ENCODE measurements at regions not wholly inside any gene's neighbourhood (a gene's known extent, or its start where the extent isn't known, plus 50 kb on each side); places are given as distances from the start of the nearest gene placed in this dataset.

DNA sequence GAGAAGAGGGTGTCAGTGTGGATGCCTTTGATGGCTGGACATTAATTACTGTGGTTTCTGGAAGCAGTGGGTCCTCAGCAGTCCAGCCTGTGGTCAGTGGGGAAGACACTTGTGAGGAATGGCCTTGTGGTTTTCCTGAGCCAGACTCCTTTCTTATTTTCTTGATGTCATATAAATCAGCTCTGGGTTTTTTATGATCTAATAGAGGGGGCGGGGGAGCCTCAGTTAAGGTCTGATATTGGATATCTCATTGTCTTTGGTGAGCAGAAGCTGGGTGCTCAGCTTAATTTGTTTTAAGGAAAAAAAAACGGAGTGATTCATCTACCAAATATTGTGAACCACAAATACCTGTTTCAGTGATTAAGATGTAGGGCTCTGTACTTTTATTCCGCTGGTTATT is 62.1 kb downstream of the OTOR start:
- peaks cover 14% of the 10 kb centered on the region for H3K27me3 ChIP-seq (ENCODE audit: insufficient read depth, low read length, poor library complexity)
- H3K36me3 ChIP-seq (ENCODE audit: insufficient read depth, low read length): no peaks in the 10 kb centered on the region
- H3K9ac ChIP-seq (ENCODE audit: low read depth, low read length): no peak overlapping the region
- no peak overlapping the region for H2AFZ ChIP-seq (ENCODE audit: low read depth, low read length)
- no peak for DNase-seq
- H3K4me1 ChIP-seq (ENCODE audit: insufficient read depth, low read length): no peaks in the 10 kb centered on the region
- no peaks in the 10 kb centered on the region for H3K9me3 ChIP-seq (ENCODE audit: insufficient read depth, low read length, severe bottlenecking)
- ATAC-seq (ENCODE audit: insufficient read depth, low read depth): no peak
- H3K79me2 ChIP-seq (ENCODE audit: insufficient read depth, low read length): no peaks in the 10 kb centered on the region
- no peak overlapping the region for H3K4me2 ChIP-seq (ENCODE audit: insufficient read depth, low read length)
- H4K20me1 ChIP-seq (ENCODE audit: insufficient read depth, low read length): no peaks in the 10 kb centered on the region
- H3K27ac ChIP-seq (ENCODE audit: low read length): no peak overlapping the region
- no peak overlapping the region for H3K4me3 ChIP-seq (ENCODE audit: low read depth in 1 of 2, low read length in 2 of 2)
- TF ChIP-seq EZH2 (IDR thresholded peaks at IDR 0.05; ENCODE audit: borderline replicate concordance, low read depth, low read length, severe bottlenecking) (no peak), CTCF (IDR thresholded peaks at IDR 0.05; ENCODE audit: borderline replicate concordance, extremely low read depth, low read length, poor library complexity, severe bottlenecking) (no peak)

GRCh38 chr20:16816192-16816591 is 68.0 kb downstream of the OTOR start:
- no peaks in the 10 kb centered on the region for H3K36me3 ChIP-seq (ENCODE audit: insufficient read depth, low read length)
- H3K4me3 ChIP-seq (ENCODE audit: low read depth in 1 of 2, low read length in 2 of 2): no peak overlapping the region
- H3K4me2 ChIP-seq (ENCODE audit: insufficient read depth, low read length): no peak overlapping the region

DNA sequence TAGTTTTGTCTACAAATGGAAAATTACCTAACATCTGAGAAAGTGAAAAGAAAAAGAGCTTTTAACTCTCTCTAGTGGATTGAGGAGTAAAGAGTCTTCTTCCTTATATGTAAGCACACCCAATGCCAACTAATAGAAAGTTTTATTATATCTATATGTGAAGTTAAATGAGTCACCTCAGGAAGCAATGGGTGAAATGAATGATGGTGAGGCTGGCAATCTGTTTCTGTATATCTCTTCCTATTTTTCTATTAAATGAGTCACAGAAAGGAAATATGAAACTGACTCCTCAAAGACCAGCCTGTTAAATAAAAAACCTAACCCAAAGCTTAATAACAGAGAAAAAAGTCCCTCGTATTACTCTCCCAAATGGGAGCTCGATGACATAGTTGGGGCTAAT is 71.3 kb downstream of the OTOR start:
- Histone ChIP-seq H3K4me2 (ENCODE audit: insufficient read depth, low read length) (no peak overlapping the region), H3K4me3 (ENCODE audit: low read depth in 1 of 2, low read length in 2 of 2) (no peak overlapping the region), H4K20me1 (ENCODE audit: insufficient read depth, low read length) (no peaks in the 10 kb centered on the region; the same call in 1 of the 2 replicates), H3K4me1 (ENCODE audit: insufficient read depth, low read length) (no peaks in the 10 kb centered on the region), H3K27ac (ENCODE audit: low read length) (no peak overlapping the region), H2AFZ (ENCODE audit: low read depth, low read length) (no peak overlapping the region), H3K36me3 (ENCODE audit: insufficient read depth, low read length) (no peaks in the 10 kb centered on the region), H3K9me3 (ENCODE audit: insufficient read depth, low read length, severe bottlenecking) (no peaks in the 10 kb centered on the region), H3K9ac (ENCODE audit: low read depth, low read length) (no peak overlapping the region), H3K79me2 (ENCODE audit: insufficient read depth, low read length) (no peaks in the 10 kb centered on the region), H3K27me3 (ENCODE audit: insufficient read depth, low read length, poor library complexity) (no peaks in the 10 kb centered on the region)
- ATAC-seq (ENCODE audit: insufficient read depth, low read depth): no peak
- TF ChIP-seq CTCF (IDR thresholded peaks at IDR 0.05; ENCODE audit: borderline replicate concordance, extremely low read depth, low read length, poor library complexity, severe bottlenecking): no peak
- DNase-seq: no peak

More at GRCh38 chr20:16816192-16816591, 68.0 kb downstream of the OTOR start:
- Histone ChIP-seq H4K20me1 (ENCODE audit: insufficient read depth, low read length) (no peaks in the 10 kb centered on the region; the same call in 1 of the 2 replicates), H3K4me1 (ENCODE audit: insufficient read depth, low read length) (no peaks in the 10 kb centered on the region), H3K9me3 (ENCODE audit: insufficient read depth, low read length, severe bottlenecking) (no peaks in the 10 kb centered on the region), H3K27ac (ENCODE audit: low read length) (no peak overlapping the region), H3K27me3 (ENCODE audit: insufficient read depth, low read length, poor library complexity) (no peaks in the 10 kb centered on the region), H3K79me2 (ENCODE audit: insufficient read depth, low read length) (no peaks in the 10 kb centered on the region), H3K9ac (ENCODE audit: low read depth, low read length) (no peak overlapping the region), H2AFZ (ENCODE audit: low read depth, low read length) (no peak overlapping the region)
- ATAC-seq (ENCODE audit: insufficient read depth, low read depth): no peak
- TF ChIP-seq CTCF (IDR thresholded peaks at IDR 0.05; ENCODE audit: borderline replicate concordance, extremely low read depth, low read length, poor library complexity, severe bottlenecking): no peak
- TF ChIP-seq EZH2 (IDR thresholded peaks at IDR 0.05; ENCODE audit: borderline replicate concordance, low read depth, low read length, severe bottlenecking): no peak
- no peak for DNase-seq

Measured in DND-41 (cell line).